PFSK-1 (cell line): ENCODE measurements at regions not wholly inside any gene's neighbourhood (a gene's known extent, or its start where the extent isn't known, plus 50 kb on each side); places are given as distances from the start of the nearest gene placed in this dataset.
A peak's percentile ranks its signal among the peaks of the same experiment; 100 is the strongest.

Source experiments
- FOXP2 ChIP-seq: optimal IDR thresholded peaks from 2 replicates; pipeline ENCODE3; 2011; ENCODE audit warnings: borderline replicate concordance, control low read depth, inconsistent platforms; ENCODE audit not compliant: insufficient read depth; ENCODE audit errors: extremely low read length, extremely low read depth
- POLR2AphosphoS5 ChIP-seq: IDR thresholded peaks from 2 replicates; pipeline ENCODE4 v1.6.1; 2012; ENCODE audit warnings: low read depth, mild to moderate bottlenecking, control low read depth, low read length, moderate library complexity
- REST ChIP-seq, 2 experiments: IDR thresholded peaks; 2 replicates each; pipeline versions ENCODE4 v1.6.1 to v1.8.0; 2011 to 2012; ENCODE audit warnings: low read depth in 2 of 2, low read length in 2 of 2, control low read depth in 1 of 2, inconsistent platforms in 1 of 2, mild to moderate bottlenecking in 1 of 2, moderate library complexity in 1 of 2; ENCODE audit not compliant: insufficient read depth in 1 of 2
- SIN3A ChIP-seq: IDR thresholded peaks from 2 replicates; pipeline ENCODE4 v1.6.1; 2012; ENCODE audit warnings: mild to moderate bottlenecking, low read length, moderate library complexity, borderline replicate concordance; ENCODE audit not compliant: insufficient read depth
- TAF1 ChIP-seq: IDR thresholded peaks from 2 replicates; pipeline ENCODE4 v1.6.1; 2012; ENCODE audit warnings: low read length, control low read depth, borderline replicate concordance; ENCODE audit not compliant: insufficient read depth

DNA sequence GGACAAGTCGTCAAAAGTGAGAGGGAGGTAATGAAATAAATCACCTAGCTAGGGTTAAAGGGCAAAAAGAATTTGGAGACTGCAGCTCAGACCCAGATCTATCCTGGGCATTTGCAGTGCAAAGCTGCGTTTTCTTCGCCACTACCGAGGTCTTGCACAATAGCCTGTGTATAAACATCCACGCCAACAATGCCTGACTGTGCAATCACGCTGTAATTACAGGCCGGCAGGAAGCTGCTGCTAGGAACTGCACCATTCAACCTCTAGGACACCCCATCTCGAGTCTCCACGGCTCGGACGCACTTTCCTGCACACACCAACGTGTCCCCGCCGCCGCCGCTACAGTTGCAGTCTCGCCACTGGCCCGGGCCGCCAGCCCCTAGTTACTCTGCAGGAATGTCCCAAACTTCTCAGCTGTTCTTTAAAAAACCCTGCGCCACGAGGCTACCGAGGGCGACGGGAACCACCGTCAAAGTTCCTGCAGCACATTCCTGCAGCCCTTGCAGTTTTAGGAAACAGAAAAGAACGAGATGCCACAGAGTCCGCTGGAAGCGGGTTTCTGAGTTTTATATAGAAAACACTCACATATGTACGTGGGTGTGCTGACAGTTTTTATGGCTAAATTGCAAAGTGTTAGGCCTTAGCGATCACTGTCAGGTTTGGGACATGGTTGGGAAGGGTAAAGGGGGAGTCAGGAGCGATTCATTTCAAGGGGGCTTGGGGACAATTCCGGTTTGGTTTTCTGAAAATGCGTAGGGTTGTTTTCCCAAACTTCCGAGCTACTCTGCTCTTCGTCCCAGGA is 65.6 kb upstream of the PTGR2 start:
- peak; percentile 89 for TF ChIP-seq FOXP2
- TF ChIP-seq SIN3A = peak; percentile 70; the same call in 1 of the 2 replicates
- TF ChIP-seq REST (IDR thresholded peaks at IDR 0.05; ENCODE audit: insufficient read depth in 1 of 2, low read depth in 2 of 2, low read length in 2 of 2) = no peak
- no peak for TF ChIP-seq POLR2AphosphoS5
- no peak for TF ChIP-seq TAF1

DNA sequence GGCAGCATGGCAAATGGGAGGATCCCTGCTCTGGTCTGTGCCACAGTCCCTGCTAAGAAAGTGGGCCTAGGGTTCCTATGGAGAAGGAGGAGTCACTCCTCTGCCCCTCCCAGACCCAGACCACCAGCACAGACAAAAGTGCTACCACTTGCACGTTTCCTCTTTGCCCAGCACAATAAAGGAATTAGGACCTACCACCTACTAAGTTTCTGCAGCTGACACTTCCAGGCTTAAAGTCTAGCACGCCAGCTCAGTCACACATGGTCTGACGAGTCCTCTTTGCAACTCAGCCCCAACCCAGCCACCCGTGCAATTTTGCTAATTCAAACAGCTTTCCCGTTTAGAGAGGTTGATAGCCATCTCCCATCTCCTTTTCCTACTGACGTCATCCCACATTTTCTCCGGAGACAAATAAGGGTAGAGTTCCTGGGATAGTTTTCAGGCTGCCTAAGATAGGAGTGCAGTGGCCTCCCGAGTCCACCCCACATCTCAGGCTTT is 66.2 kb upstream of the PTGR2 start:
- TF ChIP-seq FOXP2 (no peak), SIN3A (no peak; the same call in 1 of the 2 replicates), TAF1 (no peak), REST (IDR thresholded peaks at IDR 0.05; ENCODE audit: insufficient read depth in 1 of 2, low read depth in 2 of 2, low read length in 2 of 2) (no peak), POLR2AphosphoS5 (no peak)

DNA sequence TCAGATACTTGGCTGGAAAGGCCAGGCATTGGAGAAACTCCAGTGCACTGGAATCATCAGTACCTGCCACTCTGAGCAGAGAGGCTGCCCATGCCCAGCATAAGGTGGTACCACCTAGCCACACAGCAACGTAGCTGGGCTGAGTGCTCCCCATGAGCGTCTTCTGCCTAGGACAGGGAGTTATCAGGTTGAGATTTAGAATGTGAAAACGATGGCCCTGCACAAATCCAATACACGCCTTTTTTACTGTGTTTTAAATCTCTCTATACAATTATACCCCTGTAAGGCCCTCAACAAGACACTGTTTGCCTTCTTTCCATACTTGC is 66.7 kb upstream of the PTGR2 start:
- TF ChIP-seq REST (IDR thresholded peaks at IDR 0.05; ENCODE audit: insufficient read depth in 1 of 2, low read depth in 2 of 2, low read length in 2 of 2) = no peak

- TF ChIP-seq SIN3A (no peak), POLR2AphosphoS5 (no peak), FOXP2 (no peak), TAF1 (no peak), REST (IDR thresholded peaks at IDR 0.05; ENCODE audit: insufficient read depth in 1 of 2, low read depth in 2 of 2, low read length in 2 of 2) (no peak)
Measured at GRCh38 chr14:73784181-73784987, 67.2 kb upstream of the PTGR2 start.
